ENCODE measurements at regions not wholly inside any gene's neighbourhood (a gene's known extent, or its start where the extent isn't known, plus 50 kb on each side); places are given as distances from the start of the nearest gene placed in this dataset.

- DNase-seq, result no peak
Measured at GRCh38 chr13:109846185-109846584, 59.8 kb upstream of the IRS2 start.

DNA sequence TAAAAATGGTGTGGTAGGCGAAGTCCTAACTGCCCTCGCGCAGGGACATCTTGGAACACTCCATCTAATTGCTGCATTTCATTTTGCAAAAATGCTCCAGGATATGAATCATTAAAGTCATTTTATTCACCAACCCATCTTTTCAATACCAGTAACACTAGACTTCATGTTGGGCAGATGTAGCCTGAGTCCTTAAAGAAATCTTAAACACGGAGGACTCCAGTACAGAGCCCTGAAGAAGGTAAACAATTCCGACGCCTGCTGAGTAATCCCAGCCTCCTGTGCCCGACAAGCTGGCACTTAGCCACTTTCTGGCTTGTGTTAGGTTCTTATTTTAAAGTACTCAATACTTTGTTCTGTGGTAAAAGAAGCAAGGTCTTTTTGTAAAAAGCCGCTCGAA, 58.0 kb upstream of the IRS2 start:
- DNase-seq, result no peak

- no peak for DNase-seq
Measured at GRCh38 chr13:109843695-109844094, 57.3 kb upstream of the IRS2 start.

- DNase-seq, result no peak
Measured at GRCh38 chr13:109842212-109842920, 56.0 kb upstream of the IRS2 start.

GRCh38 chr13:109840893-109841287, 54.5 kb upstream of the IRS2 start:
- no peak for DNase-seq

DNA sequence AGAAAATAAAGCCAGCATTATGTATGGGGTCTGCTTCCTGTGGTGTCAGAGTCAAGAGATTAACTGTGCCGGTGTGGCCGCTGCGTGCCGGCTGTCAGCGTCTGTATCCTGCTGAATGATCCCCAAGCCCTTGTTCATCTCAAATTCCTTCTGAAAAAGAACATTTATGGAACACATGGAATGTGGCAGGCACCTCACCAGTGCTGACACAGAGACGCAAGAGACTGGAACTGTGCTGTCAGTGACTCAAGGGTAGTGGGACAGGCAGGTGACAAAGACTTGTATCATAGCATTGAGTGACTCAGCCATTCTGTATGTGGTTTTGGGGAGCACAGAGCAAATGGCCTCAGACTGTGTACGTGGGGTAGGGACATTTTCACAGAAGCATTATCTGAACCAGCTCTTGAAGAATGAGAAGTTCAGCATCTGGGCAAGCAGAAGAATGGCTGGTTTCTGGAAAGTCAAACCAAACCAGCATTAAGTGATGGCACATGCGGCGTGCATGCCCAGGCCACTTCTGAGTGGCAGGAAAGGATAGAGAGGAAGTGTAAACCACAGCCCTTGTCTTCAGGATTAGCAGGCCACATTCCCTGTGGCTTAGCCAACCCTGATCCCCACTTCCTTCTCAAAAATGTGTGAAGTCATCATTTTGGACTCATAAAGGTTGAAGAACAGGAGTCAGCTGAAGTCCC, 54.0 kb upstream of the IRS2 start:
- DNase-seq, result no peak

- no peak for DNase-seq
Measured at GRCh38 chr13:109836629-109837607, 50.5 kb upstream of the IRS2 start.

Measured in NCI-H2081 treated with DMSO at 0.1 percent for 48 hours (cell line).